Esophagus muscularis mucosa (tissue), 4 donors: ENCODE measurements at regions not wholly inside any gene's neighbourhood (a gene's known extent, or its start where the extent isn't known, plus 50 kb on each side); places are given as distances from the start of the nearest gene placed in this dataset.

ENCODE experiments used
- EP300 ChIP-seq: sonication (generic); formaldehyde crosslinking; IDR thresholded peaks from one replicate; pipeline ENCODE4 v1.6.1; 2017; ENCODE audit warnings: antibody characterized with exemption
- POLR2AphosphoS5 ChIP-seq, 2 donors: sonication (generic); formaldehyde crosslinking; IDR thresholded peaks; one replicate each; pipeline ENCODE4 v1.6.1; 2017; ENCODE audit warnings: antibody characterized with exemption in 2 of 2
- TF ChIP-seq, protein P1 (sequence below), 3 experiments: fragments of 200-600 bp in 2 of 3; fragments of 450-650 bp in 1 of 3; sonication (generic) in 2 of 3; IDR thresholded peaks; one replicate each; pipeline ENCODE4 v1.5.1; 2017 to 2019; ENCODE audit warnings: antibody characterized with exemption in 3 of 3, mild to moderate bottlenecking in 2 of 3, moderate library complexity in 1 of 3

DNA sequence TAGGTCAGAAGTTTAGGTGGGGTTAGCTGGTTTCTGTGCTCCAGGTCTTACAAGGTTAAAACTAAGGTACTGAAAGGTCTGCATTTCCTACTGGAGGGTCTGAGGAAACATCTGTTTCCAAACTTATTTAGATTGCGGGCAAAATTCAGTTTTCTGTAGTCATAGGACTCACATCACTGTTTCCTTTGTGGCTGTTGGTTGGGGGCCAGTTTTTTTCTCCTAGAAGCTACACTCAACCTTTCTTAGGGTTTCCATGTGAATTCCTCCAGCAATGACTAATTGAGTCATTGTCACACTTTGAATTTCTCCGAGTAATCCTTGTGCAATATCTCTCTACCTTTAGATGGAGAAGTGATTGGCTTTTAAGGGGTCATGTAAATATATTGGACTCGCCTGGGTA, 773.4 kb upstream of the SLITRK1 start:
- TF ChIP-seq, protein P1, sequence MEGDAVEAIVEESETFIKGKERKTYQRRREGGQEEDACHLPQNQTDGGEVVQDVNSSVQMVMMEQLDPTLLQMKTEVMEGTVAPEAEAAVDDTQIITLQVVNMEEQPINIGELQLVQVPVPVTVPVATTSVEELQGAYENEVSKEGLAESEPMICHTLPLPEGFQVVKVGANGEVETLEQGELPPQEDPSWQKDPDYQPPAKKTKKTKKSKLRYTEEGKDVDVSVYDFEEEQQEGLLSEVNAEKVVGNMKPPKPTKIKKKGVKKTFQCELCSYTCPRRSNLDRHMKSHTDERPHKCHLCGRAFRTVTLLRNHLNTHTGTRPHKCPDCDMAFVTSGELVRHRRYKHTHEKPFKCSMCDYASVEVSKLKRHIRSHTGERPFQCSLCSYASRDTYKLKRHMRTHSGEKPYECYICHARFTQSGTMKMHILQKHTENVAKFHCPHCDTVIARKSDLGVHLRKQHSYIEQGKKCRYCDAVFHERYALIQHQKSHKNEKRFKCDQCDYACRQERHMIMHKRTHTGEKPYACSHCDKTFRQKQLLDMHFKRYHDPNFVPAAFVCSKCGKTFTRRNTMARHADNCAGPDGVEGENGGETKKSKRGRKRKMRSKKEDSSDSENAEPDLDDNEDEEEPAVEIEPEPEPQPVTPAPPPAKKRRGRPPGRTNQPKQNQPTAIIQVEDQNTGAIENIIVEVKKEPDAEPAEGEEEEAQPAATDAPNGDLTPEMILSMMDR (IDR thresholded peaks at IDR 0.05): no peak
- TF ChIP-seq POLR2AphosphoS5 (IDR thresholded peaks at IDR 0.05): no peak
- TF ChIP-seq EP300: no peak
